Limb (tissue), 2 donors: ENCODE measurements at regions not wholly inside any gene's neighbourhood (a gene's known extent, or its start where the extent isn't known, plus 50 kb on each side); places are given as distances from the start of the nearest gene placed in this dataset.

Experiments used
- DNase-seq, 2 donors: peaks; one replicate each; pipeline ENCODE4 v3.0.0-alpha.2; 2016; ENCODE audit errors: extremely low spot score in 2 of 2

DNA sequence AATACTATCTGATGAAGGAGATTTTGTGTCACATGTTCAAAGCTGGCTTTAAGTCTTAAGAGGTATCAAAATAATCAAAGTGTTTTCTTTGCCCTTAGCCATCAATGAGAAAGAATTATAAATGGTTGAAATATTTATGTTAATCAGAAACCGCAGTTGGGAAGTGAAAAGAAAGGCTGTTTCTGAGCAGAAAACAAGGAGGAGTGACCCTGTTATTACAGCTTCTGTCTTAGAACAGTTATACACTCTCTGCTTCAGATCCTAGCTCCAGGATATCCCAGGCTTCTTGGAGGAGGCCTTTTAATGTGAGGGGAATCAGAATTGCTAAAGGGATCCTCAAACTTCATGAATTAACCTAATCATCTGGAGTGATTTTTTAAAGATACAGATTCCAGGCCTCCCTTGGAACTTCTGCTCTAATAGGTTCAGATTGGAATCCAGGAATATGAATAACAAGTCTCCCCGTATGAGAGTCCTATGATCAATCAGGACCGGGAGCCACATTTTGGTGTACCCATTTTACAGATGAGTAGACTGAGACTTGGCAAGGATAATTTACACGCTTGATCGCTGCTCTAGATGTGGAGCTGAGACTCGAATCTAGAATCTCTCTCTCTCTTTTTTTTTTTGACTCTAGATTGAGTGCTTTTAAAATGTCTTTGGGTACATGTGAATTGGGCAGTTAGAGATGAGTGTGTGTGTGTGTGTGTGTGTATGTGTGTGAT, 50.8 kb upstream of the JAG1 start:
- no peak for DNase-seq

DNA sequence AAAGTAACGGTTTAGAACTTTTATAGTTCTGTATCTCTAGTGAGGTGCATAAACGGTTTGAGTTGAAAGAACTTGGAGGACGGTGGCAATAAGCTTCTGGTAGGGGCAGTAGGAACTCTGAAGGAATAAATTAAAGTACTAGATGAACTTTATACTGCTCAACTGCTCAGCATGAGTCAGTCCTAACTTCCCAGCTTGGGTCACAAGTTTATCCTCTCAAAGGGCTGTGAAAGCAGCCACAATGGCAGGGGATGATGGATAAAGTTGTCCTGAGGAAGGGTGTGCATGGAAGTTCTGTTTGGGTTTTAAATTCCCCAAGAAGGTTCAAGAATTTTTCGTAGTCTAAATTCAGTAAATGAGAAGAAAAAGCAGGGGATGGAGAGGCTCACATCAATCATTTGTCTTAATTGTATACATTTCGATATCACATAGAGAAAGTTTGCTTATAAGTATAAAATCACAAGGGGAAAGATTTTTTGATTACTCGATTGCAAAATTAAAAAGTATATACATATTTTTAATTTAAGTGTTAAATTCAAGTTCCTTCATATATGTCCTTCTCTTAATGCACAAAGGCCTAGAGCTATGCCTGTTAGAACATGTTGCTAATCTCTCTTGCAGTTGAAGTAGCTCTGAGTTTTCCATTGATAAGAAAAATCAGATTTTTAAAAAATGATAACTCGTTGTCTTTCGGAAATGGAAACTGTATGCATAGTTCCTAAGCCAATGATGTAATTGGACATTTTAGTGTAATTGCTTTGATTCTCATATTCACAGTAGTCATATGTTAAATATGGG, 55.3 kb upstream of the JAG1 start:
- DNase-seq: no peak

DNA sequence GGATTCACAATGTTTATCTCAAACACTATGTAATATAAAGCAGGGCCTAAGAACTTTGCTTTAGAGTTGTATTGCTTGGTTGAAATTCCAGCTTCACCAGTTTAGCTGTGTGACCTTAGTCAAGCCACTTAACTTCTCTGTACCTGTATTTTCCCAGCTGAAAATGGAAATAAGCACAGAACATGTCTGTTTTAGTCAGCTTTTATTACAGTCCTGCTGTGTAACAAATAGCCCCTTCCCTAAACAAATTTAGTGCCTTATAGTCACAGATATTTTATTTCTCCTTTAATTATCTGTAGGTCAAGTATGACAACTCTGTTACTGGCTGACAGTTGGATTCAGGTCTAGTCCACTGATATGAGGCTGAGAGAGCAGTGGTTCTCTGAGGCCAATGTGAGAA, 56.0 kb upstream of the JAG1 start:
- no peak for DNase-seq

DNA sequence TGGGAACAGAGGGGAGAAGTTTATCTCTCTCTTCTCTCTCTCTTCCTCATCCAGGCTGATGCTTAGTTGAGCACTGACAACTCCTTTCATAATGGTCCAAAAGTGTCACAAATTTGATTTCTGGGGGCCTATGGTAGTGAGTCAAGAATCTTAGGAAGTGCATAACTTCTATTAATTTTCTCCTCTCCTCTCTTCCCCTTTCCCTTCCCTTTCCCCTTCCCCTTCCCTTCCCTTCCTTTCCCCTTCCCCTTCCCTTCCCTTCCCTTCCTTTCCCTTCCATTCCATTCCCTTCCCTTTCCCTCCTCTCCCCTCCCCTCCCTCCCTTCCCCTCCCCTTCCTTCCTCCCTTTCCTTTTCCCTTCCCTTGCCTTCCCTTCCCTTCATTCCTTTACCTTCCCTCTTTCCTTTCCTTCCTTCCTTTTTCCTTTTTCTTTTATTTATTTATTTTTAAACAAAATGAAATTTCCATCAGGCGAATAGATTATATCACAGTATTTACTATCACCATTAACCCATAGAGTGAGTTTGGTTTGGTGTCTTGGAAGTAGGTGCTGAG, 56.9 kb upstream of the JAG1 start:
- DNase-seq: no peak

DNA sequence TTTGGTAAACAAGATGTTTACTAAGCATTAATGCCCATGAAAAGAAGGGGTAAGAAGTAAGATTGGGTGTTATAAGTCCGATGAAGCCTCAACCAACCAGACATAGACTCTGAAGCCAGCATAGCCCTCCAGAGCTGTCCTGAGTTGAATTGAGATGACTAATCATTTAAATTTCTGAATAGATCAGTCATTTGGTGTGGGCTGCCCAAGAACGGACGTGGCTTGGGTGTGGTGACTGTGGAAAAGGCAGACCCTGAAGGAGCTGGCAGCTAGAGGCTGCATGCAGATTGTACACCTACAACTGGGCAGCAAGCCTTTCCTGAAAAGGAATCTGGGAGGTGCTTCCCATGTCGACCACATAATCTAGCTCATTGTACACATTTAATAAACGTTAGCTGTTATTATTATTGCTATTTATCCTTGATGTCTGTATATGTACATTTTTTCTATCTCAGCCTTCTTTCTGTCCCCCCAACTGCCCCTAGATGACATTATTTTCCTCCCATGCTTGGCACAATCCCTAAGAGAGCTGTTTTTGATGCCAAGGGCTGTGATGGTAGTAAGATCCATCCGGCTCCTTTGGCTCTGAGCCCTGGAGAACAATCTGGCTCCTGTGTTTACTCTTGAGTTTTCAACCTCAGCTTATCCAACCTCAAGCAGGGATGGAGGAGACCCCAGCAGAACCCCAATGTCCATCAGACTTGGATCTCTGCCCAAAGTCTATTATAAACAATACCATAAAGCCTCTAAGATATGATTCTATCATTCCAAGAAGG, 57.6 kb upstream of the JAG1 start:
- no peak for DNase-seq

DNA sequence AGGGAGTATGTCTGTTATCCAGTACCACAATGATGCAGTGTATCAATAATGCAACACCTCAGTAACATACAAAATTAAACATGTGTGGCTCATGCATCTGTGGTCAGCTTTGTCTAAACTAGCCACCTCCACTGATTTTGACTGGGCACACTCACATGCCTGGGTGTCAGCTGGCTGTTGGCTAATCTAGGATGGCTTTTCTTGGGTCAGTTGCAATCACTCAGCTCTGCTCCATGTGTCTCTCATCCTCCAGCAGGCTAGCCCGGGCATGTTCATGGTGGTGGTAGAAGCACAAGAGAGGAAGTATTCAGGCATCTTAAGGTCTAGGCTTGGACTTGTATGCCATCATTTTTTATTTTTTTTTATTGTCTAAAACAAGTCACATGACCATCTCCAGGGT, 59.3 kb upstream of the JAG1 start:
- no peak for DNase-seq

DNA sequence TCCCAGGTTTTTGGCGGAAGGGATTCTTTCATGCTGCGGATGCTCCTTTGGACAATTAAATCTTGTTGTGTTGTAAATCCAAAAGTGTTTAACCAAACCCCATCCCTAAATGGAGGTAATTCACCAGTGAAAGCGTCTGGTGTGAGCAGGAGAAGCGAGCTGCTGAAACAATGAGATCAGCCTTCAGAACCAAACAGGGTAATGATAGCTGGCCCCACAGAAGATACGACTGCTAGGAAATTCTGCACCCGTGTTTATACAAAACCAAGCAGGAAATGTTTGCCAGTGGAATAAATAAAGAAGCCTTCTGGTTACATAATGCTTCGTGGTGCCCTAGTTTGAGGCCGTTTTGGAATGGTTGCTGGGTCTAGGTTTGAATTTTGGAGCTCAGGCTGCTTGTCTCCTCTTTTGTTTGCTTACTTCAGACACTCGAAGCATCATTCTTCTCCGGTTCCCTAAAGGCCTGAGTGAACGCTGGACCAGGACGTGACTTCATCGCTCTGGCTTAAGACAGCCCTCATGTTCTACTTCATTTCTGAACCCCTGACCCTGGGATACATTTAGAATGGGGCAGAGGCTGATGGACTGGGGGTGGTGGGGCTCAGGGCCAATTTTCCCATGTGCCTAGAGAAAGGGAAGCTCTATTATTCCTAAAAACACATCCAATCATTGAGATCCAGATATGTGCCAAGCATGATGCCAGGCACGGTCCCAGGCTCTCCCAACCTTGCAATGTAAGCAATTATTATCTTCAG, 61.6 kb upstream of the JAG1 start:
- DNase-seq: no peak

DNA sequence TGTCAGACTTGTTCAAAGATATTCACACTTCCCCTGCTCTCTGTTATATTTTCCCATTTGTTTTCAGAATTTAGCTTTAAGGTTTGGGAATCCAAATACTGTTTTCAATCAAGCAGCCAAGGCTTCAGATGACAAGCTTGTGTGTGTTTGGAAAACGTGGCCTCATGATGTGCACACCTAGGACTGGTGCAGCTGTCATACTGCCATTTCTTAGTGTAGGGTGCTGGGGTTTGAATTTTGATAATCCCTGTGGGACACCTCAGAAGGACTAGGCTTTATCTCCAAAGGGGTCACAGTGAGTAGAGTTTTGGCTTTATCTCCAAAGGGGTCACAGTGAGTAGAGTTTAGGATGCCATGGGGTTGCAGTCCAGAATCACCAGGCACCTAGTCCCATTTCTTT, 65.3 kb upstream of the JAG1 start:
- DNase-seq: no peak

DNA sequence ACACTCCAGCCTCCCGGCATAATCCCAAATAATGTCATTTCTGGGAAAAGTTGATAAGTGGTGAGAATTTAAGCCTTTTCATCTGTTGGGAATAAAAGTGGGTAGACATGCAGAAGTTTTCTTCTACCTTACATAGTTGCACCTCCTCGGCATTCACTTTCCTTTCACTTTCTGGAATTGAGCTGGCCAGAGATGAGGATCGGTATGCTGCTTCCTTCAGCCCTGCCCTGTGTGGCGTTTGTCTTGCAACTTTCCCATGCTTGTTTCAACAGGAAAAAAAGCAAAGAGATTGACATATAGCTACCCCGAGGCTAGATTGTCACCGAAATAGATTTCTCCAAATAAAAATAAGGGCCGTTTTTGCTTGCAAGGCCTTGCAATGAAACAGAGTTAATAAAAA, 65.8 kb upstream of the JAG1 start:
- DNase-seq: no peak

DNA sequence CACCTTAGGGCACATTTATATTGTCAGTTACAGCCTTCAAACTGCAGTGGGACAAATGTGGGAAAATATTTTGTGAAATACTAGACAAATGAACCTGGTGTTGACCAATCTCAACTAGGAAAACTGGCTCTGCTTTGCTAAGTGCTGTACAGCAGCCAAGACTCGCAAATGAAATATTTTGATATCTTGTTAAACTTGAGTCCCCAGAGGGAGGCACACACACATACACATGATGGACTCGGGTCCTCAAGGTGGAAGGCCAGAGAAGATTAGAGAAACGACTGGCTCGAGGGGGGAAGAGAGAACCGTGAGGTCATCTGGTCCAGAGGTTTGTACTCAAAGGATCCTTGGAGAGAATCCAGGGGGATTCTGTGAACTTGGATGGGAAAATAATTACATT, 67.3 kb upstream of the JAG1 start:
- DNase-seq: no peak

DNA sequence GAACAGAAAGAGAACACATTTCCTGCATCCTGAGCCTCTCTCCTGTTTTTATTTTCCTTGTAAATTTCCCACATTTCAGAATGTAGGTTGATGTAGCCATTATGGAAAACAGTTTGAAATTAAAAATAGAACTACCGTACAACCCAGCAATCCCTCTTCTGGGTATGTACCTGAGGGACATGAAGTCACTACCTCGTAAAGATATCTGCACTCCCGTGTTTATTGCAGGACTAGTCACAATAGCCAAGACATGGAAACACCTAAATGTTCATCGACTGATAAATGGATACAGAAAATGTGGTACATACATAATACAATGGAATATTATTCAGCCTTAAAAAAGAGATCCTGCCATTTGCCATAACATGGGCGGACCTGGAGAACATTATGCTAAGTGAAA, 72.0 kb upstream of the JAG1 start:
- DNase-seq: no peak

DNA sequence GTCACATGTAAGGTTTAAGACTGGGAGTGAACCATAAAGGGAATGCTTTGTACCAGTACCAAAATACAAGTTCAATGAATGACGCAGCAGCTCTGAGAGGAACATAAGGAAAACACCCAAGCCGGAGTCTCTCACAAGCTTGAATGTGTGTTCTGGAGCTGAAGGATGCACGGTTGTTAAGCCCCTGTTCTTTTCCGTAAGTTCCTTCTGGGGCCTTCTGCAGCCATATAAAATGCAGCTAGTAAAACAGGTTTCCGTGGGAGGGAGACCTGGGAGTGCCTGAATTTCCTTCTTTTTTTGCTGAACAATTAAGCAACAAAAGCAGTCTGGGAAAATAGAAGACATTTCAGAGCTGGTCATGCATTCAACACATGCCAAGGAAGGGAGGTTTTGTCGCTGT, 73.2 kb upstream of the JAG1 start:
- no peak for DNase-seq

DNA sequence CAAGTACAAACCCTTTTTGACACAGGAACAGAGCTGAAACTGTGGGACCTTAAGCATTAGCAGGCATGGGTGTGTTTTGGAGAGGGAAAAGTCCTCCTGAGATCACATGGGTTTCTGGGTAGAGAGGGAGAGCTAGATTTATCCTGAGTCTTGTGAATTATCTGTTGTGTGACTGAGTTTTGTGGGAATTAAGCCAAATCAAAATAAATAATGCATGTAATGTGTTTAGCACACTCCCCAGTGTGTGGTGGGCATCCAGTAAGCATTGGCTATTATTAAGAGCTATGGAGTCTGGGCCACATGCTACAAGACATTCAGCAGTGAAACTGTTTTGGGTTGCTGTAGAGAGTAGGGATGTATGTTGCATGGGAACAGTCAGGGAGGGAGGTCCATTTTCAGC, 75.3 kb upstream of the JAG1 start:
- DNase-seq: no peak

DNA sequence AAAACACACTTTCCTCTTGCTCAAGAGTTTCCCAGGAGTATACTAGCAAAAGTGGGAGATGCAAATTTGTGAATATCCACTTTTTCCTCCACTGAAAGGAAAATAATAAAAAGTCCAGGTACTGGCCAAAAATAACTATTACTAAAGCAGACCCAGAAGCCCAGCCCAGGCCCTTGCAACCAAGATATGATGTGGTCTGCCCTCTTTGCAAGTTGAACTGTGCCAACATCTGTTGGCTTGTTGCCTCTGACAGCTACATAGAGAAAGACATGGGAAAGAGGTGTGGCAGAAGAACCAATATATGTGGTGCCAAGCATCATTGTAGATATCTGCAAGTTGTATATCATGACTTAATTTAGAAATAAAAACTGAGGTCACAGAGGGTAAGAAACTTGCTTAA, 78.4 kb upstream of the JAG1 start:
- DNase-seq: no peak

DNA sequence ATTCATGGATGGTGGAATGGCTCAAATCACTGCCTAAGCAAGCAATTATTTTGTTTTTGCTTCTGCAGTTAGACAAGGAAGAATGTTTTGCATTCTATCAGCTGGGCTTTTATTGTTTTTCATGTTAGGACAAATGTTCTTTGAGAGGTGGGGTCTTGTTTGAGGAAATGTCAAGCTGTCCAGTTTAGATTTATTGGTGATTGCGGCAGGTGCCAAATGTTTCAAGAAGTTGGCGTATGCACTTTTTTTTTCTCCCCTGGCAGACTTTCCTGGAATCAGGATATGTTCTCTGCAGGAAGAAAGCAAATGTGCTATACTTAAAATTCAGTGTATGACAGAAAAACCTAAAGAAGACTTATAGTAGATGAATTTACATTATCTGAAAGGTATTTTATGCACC, 81.0 kb upstream of the JAG1 start:
- DNase-seq: no peak

DNA sequence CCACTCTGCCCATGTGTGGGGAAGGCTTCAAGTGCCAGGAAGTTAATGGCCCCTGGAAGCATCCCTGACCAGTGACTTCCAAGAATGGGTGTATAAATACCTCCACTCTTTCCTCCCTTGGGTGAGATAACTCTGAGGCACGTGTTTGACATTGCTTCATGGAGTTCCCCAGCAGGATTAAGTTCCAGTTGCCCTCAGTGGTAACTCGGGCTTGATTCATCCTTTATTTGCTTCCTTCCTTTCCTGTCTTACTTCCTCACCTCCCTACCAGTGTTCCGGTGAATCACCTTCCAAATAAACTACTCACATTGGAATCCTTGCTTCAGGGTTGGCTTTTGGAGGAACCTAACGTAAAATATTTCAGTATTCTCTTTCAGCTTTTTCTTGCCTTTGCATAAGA, 84.6 kb upstream of the JAG1 start:
- no peak for DNase-seq

DNA sequence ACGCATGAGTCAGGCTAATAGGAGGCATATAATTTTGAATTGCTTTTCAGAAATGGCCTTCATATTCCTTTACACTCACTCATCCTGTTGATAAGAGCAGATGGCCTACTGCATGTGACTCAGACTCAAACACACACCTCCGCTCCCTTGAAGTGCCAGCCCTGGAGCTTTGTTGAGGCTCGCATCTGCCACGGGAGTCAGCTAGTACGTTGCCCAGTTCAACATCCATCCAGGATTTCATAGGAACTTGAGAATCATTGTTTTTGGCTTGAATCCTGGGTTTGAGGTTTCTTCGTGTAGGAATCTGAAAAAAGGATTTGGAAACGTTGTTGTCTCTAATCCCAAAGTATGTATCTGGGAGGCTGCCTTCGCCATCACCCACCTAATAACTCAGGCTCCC, 87.4 kb upstream of the JAG1 start:
- no peak for DNase-seq

DNA sequence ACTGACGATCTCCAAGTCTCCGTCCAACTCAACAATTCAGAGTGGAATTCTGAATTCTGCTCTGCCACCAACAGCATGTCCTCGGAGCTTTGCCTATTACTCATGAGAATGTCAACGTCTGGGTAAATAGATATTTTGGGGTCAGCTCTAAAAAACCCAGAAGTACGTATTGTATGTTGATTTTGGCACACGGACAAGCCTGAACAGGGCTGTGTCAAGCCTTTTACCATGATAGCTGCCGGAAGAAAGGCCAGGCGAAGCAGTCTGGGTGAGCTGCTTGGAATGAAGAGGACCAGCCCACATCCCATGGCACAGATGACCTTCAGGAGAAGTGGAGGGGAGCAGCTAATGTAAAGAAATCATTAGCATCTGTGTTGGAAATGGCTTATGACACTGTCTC, 88.0 kb upstream of the JAG1 start:
- DNase-seq: no peak

DNA sequence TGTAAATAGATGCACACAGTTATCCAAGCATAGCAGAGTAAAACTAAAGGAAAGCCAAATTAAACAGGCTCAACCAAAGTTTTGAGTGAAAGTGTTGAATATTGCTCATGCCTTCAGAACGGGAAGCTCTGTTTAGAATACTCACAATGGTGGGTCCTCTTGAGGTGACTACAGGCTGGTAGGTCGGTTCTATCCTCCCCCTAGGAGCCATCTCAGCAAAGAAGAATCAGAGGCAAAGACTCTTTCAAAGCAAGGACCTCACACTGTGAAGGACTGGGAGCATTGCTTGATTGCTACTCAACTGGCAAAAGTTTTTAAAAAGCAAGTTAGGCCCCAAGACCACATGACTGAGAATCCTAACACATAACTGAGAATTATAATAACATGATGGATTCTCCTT, 88.4 kb upstream of the JAG1 start:
- no peak for DNase-seq

DNA sequence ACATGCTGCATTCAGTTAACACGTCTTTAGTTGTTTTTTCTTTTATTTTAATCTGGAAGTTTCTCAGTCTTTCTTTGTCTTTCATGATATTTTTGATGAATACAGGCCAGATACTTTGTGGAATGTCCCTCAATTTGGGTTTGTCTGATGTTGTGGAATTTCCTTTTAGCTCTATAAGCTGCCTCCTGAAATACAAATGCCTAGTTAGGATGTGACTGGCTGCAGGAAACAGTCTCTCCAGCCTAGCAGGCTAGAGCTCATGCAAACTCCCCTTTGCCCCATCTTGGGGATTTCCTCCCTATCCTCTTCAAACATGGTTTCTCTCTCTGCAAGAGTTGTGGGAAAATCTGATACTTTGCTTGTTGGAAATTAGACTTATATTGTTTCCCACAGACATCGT, 89.3 kb upstream of the JAG1 start:
- DNase-seq: no peak

DNA sequence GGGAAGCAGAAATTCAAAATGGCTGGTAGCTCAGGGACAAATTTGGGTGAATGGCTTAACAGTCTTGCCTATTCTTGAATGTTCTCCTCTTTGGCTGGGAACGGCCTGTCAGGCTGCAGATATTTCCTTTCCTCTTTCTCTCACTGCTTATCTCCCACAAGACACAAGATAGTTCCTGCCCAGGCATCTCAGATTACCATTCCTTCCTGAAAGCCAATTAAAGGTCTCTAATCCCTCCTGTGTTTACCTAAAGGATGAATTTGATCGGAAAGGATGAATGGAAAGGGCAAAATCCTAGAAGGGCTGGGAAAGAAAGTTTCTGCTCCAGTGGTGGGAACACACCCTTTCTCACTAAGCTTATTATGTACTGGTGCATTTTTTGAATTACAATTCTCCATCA, 95.9 kb upstream of the JAG1 start:
- no peak for DNase-seq

DNA sequence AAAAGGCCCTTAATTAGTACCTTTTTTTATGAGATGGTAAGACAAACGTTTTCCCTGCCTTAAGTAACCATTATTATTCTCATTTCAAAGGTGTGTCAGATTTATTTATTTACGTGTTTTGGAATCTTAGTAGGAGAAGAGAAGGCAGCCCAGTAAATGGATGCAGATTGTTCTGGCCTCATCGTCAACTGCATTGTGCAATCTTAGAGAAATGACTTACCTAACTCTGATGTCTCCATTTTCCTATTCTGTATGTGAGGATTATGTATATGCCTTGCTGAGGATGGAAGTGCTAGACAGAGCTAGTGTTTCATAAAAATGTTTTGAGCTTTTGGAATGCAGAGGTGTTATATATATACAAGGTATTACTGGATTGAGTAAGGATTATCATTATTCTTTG, 97.0 kb upstream of the JAG1 start:
- DNase-seq: no peak
